Neutrophil (primary cell): ENCODE measurements at regions not wholly inside any gene's neighbourhood (a gene's known extent, or its start where the extent isn't known, plus 50 kb on each side); places are given as distances from the start of the nearest gene placed in this dataset.

Source experiments
- H3K27ac ChIP-seq: fragments of 200-600 bp; sonication (generic); 2 replicates; pipeline ENCODE4 v1.5.1; 2016; ENCODE audit warnings: mild to moderate bottlenecking, moderate library complexity
- H3K27me3 ChIP-seq: fragments of 200-600 bp; sonication (generic); 2 replicates; pipeline ENCODE4 v1.6.0; 2016; ENCODE audit warnings: mild to moderate bottlenecking
- H3K36me3 ChIP-seq: fragments of 200-600 bp; sonication (generic); 2 replicates; pipeline ENCODE4 v1.5.1; 2017
- H3K4me1 ChIP-seq, 2 experiments: fragments of 200-600 bp in 1 of 2; sonication (generic) in 1 of 2; 1 replicate in 1 of 2; 2 replicates in 1 of 2; pipeline versions ENCODE4 v1.5.1 to v1.6.1; 2013 to 2016; ENCODE audit warnings: low read depth in 1 of 2, low read length in 1 of 2, mild to moderate bottlenecking in 1 of 2, moderate library complexity in 1 of 2; ENCODE audit not compliant: control insufficient read depth in 1 of 2, insufficient read depth in 1 of 2
- H3K4me3 ChIP-seq, 2 experiments: fragments of 200-600 bp in 1 of 2; sonication (generic) in 1 of 2; 1 replicate in 1 of 2; 2 replicates in 1 of 2; pipeline ENCODE4 v1.5.1; 2013 to 2016; ENCODE audit warnings: low read depth in 1 of 2, low read length in 1 of 2, mild to moderate bottlenecking in 1 of 2, moderate library complexity in 1 of 2
- H3K9me3 ChIP-seq: fragments of 200-600 bp; sonication (generic); 2 replicates; pipeline ENCODE4 v1.5.1; 2016
- CTCF ChIP-seq: fragments of 200-600 bp; sonication (generic); IDR thresholded peaks from 2 replicates; pipeline ENCODE4 v1.5.1; 2016; ENCODE audit warnings: antibody characterized with exemption

GRCh38 chr2:17177088-17177487, 341.2 kb downstream of the RAD51AP2 start:
- Histone ChIP-seq H3K27me3 (no peaks in the 10 kb centered on the region), H3K27ac (no peak overlapping the region), H3K9me3 (no peaks in the 10 kb centered on the region), H3K4me1 (no peaks in the 10 kb centered on the region), H3K4me3 (no peak overlapping the region), H3K36me3 (no peaks in the 10 kb centered on the region)
- TF ChIP-seq CTCF: no peak

GRCh38 chr2:17171446-17172049, 346.7 kb downstream of the RAD51AP2 start:
- Histone ChIP-seq H3K4me1 (no peaks in the 10 kb centered on the region), H3K9me3 (no peaks in the 10 kb centered on the region), H3K27me3 (no peaks in the 10 kb centered on the region), H3K27ac (no peak overlapping the region), H3K4me3 (no peak overlapping the region), H3K36me3 (no peaks in the 10 kb centered on the region)
- no peak for TF ChIP-seq CTCF

GRCh38 chr2:17166506-17166905, 351.7 kb downstream of the RAD51AP2 start:
- H3K9me3 ChIP-seq: no peaks in the 10 kb centered on the region
- H3K4me3 ChIP-seq: no peak overlapping the region
- no peaks in the 10 kb centered on the region for H3K27me3 ChIP-seq
- no peak for TF ChIP-seq CTCF
- H3K27ac ChIP-seq: no peak overlapping the region
- H3K36me3 ChIP-seq: no peaks in the 10 kb centered on the region
- H3K4me1 ChIP-seq: no peaks in the 10 kb centered on the region

- TF ChIP-seq CTCF: no peak
- Histone ChIP-seq H3K4me3 (no peak overlapping the region), H3K4me1 (no peaks in the 10 kb centered on the region), H3K27me3 (no peaks in the 10 kb centered on the region), H3K27ac (no peak overlapping the region), H3K9me3 (no peaks in the 10 kb centered on the region), H3K36me3 (no peaks in the 10 kb centered on the region)
Observed at GRCh38 chr2:17164550-17164949, 353.7 kb downstream of the RAD51AP2 start.

GRCh38 chr2:17163638-17164037, 354.6 kb downstream of the RAD51AP2 start:
- no peaks in the 10 kb centered on the region for H3K9me3 ChIP-seq
- H3K27me3 ChIP-seq: no peaks in the 10 kb centered on the region
- H3K4me1 ChIP-seq: no peaks in the 10 kb centered on the region
- no peaks in the 10 kb centered on the region for H3K36me3 ChIP-seq
- no peak overlapping the region for H3K27ac ChIP-seq
- no peak overlapping the region for H3K4me3 ChIP-seq
- TF ChIP-seq CTCF: no peak

- H3K27me3 ChIP-seq: no peaks in the 10 kb centered on the region
Observed at GRCh38 chr2:17162713-17163112, 355.5 kb downstream of the RAD51AP2 start.

More at GRCh38 chr2:17162713-17163112, 355.5 kb downstream of the RAD51AP2 start:
- no peak for TF ChIP-seq CTCF
- H3K9me3 ChIP-seq: no peaks in the 10 kb centered on the region
- no peak overlapping the region for H3K27ac ChIP-seq
- H3K36me3 ChIP-seq: no peaks in the 10 kb centered on the region
- no peak overlapping the region for H3K4me3 ChIP-seq
- H3K4me1 ChIP-seq: no peaks in the 10 kb centered on the region
